ENCODE measurements at regions not wholly inside any gene's neighbourhood (a gene's known extent, or its start where the extent isn't known, plus 50 kb on each side); places are given as distances from the start of the nearest gene placed in this dataset.

GRCh38 chr2:193153576-193153975, 958.8 kb upstream of the TMEFF2 start:
- no peak for TF ChIP-seq EZH2 (IDR thresholded peaks at IDR 0.05; ENCODE audit: borderline replicate concordance)
- TF ChIP-seq, protein P1, sequence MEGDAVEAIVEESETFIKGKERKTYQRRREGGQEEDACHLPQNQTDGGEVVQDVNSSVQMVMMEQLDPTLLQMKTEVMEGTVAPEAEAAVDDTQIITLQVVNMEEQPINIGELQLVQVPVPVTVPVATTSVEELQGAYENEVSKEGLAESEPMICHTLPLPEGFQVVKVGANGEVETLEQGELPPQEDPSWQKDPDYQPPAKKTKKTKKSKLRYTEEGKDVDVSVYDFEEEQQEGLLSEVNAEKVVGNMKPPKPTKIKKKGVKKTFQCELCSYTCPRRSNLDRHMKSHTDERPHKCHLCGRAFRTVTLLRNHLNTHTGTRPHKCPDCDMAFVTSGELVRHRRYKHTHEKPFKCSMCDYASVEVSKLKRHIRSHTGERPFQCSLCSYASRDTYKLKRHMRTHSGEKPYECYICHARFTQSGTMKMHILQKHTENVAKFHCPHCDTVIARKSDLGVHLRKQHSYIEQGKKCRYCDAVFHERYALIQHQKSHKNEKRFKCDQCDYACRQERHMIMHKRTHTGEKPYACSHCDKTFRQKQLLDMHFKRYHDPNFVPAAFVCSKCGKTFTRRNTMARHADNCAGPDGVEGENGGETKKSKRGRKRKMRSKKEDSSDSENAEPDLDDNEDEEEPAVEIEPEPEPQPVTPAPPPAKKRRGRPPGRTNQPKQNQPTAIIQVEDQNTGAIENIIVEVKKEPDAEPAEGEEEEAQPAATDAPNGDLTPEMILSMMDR (IDR thresholded peaks at IDR 0.05; ENCODE audit: poor library complexity), result no peak
- no peak for TF ChIP-seq EZH2phosphoT487 (IDR thresholded peaks at IDR 0.05; ENCODE audit: low read depth, severe bottlenecking, unreplicated experiment)

All from hepatocyte (in vitro differentiated cells).